IMR-90 (cell line): ENCODE measurements at regions not wholly inside any gene's neighbourhood (a gene's known extent, or its start where the extent isn't known, plus 50 kb on each side); places are given as distances from the start of the nearest gene placed in this dataset.

Experiments used
- ATAC-seq: fragments of 200-7000 bp; cut with Tn5 transposase; 2 replicates; pipeline ENCODE4 v1.9.1; 2020; ENCODE audit warnings: low read depth, mild to moderate bottlenecking, moderate library complexity
- BruUV-seq: library from RNA; stranded (reverse); fragments of 400-500 nt; replicated peaks from 2 replicates; lab custom pipeline; 2021; lab: Mats Ljungman, UMichigan
- CTCF ChIA-PET: fragments of 300-600 bp; formaldehyde crosslinking; extraction: SDS; loops from one replicate; lab custom pipeline; 2021; ENCODE audit warnings: antibody characterized with exemption; lab: Yijun Ruan, JAX
- POLR2A ChIA-PET: fragments of 300-600 bp; sonication (Branson Sonifier 250); formaldehyde crosslinking; loops from one replicate; lab custom pipeline; 2022; ENCODE audit warnings: antibody characterized with exemption; ENCODE audit not compliant: unreplicated experiment; lab: Charles Lee
- DNase-seq: peaks from one replicate; pipeline ENCODE4 v3.0.0; 2013
- H2AFZ ChIP-seq: replicated peaks from 2 replicates; pipeline ENCODE3; 2013; ENCODE audit warnings: low read length, mild to moderate bottlenecking; ENCODE audit not compliant: poor library complexity
- H2AK5ac ChIP-seq: 2 replicates; pipeline ENCODE4 v1.6.1; 2013; ENCODE audit warnings: low read depth, low read length, inconsistent platforms
- H2AK9ac ChIP-seq: replicated peaks from 2 replicates; pipeline ENCODE3; 2013; ENCODE audit warnings: mild to moderate bottlenecking, low read depth, low read length, moderate library complexity; ENCODE audit not compliant: poor library complexity
- H2BK120ac ChIP-seq: 2 replicates; pipeline ENCODE4 v1.6.1; 2013; ENCODE audit warnings: low read depth, low read length, inconsistent platforms
- H2BK15ac ChIP-seq: 3 replicates; pipeline ENCODE4 v1.6.1; 2013; ENCODE audit warnings: low read depth, low read length, inconsistent platforms
- H2BK20ac ChIP-seq: 2 replicates; pipeline ENCODE4 v1.6.1; 2013; ENCODE audit warnings: low read depth, mild to moderate bottlenecking, inconsistent platforms, low read length, moderate library complexity
- H2BK5ac ChIP-seq: 2 replicates; pipeline ENCODE4 v1.6.1; 2013; ENCODE audit warnings: mild to moderate bottlenecking, low read depth, low read length, inconsistent platforms; ENCODE audit not compliant: poor library complexity, severe bottlenecking
- H3K14ac ChIP-seq: replicated peaks from 2 replicates; pipeline ENCODE4 v1.6.1; 2013; ENCODE audit warnings: low read depth, low read length, inconsistent platforms
- H3K18ac ChIP-seq: 2 replicates; pipeline ENCODE4 v1.6.1; 2013; ENCODE audit warnings: low read depth, low read length, control low read depth
- H3K23ac ChIP-seq: 2 replicates; pipeline ENCODE4 v1.6.1; 2013; ENCODE audit warnings: low read depth, low read length, inconsistent platforms
- H3K27ac ChIP-seq: 2 replicates; pipeline ENCODE4 v1.5.1; 2013; ENCODE audit warnings: mild to moderate bottlenecking, control low read depth, low read length; ENCODE audit not compliant: insufficient read depth
- H3K27me3 ChIP-seq: 2 replicates; pipeline ENCODE4 v1.6.1; 2013; ENCODE audit warnings: low read length; ENCODE audit not compliant: control insufficient read depth, insufficient read depth
- H3K36me3 ChIP-seq: 2 replicates; pipeline ENCODE4 v1.6.1; 2013; ENCODE audit warnings: low read length, mixed read lengths; ENCODE audit not compliant: control insufficient read depth, insufficient read depth
- H3K4ac ChIP-seq: 2 replicates; pipeline ENCODE4 v1.6.1; 2013; ENCODE audit warnings: low read depth, low read length, inconsistent platforms
- H3K4me1 ChIP-seq: 2 replicates; pipeline ENCODE4 v1.6.1; 2013; ENCODE audit warnings: low read length, mixed read lengths; ENCODE audit not compliant: control insufficient read depth, insufficient read depth
- H3K4me2 ChIP-seq: 2 replicates; pipeline ENCODE4 v1.6.1; 2013; ENCODE audit warnings: low read depth, mild to moderate bottlenecking, control low read depth, low read length, moderate library complexity
- H3K4me3 ChIP-seq: 2 replicates; pipeline ENCODE4 v1.5.1; 2013; ENCODE audit warnings: low read depth, mild to moderate bottlenecking, control low read depth, low read length, moderate library complexity; ENCODE audit not compliant: insufficient read depth
- H3K56ac ChIP-seq: 2 replicates; pipeline ENCODE4 v1.6.1; 2013; ENCODE audit warnings: low read length, inconsistent platforms; ENCODE audit not compliant: insufficient read depth; ENCODE audit errors: extremely low read depth
- H3K79me1 ChIP-seq, 2 experiments: 2 replicates each; pipeline ENCODE4 v1.6.1; 2013; ENCODE audit warnings: low read length in 2 of 2, inconsistent platforms in 1 of 2, low read depth in 1 of 2
- H3K9ac ChIP-seq: 2 replicates; pipeline ENCODE4 v1.6.1; 2013; ENCODE audit warnings: low read depth, low read length, control low read depth
- H3K9me1 ChIP-seq: 2 replicates; pipeline ENCODE4 v1.6.1; 2013; ENCODE audit warnings: low read length, inconsistent platforms; ENCODE audit not compliant: insufficient read depth
- H3K9me3 ChIP-seq: 2 replicates; pipeline ENCODE4 v1.6.1; 2013; ENCODE audit warnings: low read length; ENCODE audit not compliant: control insufficient read depth, insufficient read depth
- H4K20me1 ChIP-seq: 2 replicates; pipeline ENCODE4 v1.6.1; 2013; ENCODE audit warnings: low read length, inconsistent platforms; ENCODE audit not compliant: insufficient read depth
- H4K5ac ChIP-seq: 2 replicates; pipeline ENCODE4 v1.6.1; 2013; ENCODE audit warnings: mild to moderate bottlenecking, low read depth, low read length, control low read depth
- H4K8ac ChIP-seq, 2 experiments: 2 replicates each; pipeline ENCODE4 v1.6.1; 2013; ENCODE audit warnings: low read depth in 2 of 2, low read length in 2 of 2, control low read depth in 1 of 2, inconsistent platforms in 1 of 2
- H4K91ac ChIP-seq: 2 replicates; pipeline ENCODE4 v1.6.1; 2013; ENCODE audit warnings: low read depth, low read length, inconsistent platforms; ENCODE audit not compliant: insufficient read depth
- CHD1 ChIP-seq: IDR thresholded peaks from 2 replicates; pipeline ENCODE4 v1.6.1; 2012; ENCODE audit warnings: low read depth, low read length, improper control_type of control experiment
- FOS ChIP-seq: fragments of 150-350 bp; IDR thresholded peaks from 2 replicates; pipeline ENCODE4 v1.6.1; 2016; ENCODE audit warnings: low read depth, low read length
- NFE2L2 ChIP-seq: fragments of 150-350 bp; IDR thresholded peaks from 2 replicates; pipeline ENCODE4 v1.6.1; 2016; ENCODE audit warnings: low read depth, mild to moderate bottlenecking, low read length
- RFX5 ChIP-seq: IDR thresholded peaks from 2 replicates; pipeline ENCODE4 v1.8.0; 2012; ENCODE audit warnings: low read depth, mild to moderate bottlenecking, low read length, moderate library complexity
- WGBS, 2 experiments: methylation state at CpG; one replicate each; pipeline versions ENCODE4 v1.1.5 to v1.1.7; 2013; ENCODE audit warnings: missing lambda C conversion rate in 2 of 2; ENCODE audit not compliant: insufficient read length in 1 of 2; ENCODE audit errors: extremely low coverage in 2 of 2; 5-methylcytosine and 5-hydroxymethylcytosine counted together
- dilution Hi-C: fragments of 300-500 bp; cut with HindIII; formaldehyde crosslinking; loops from one replicate; pipeline ENCODE4 v1.14.3; 2018; ENCODE audit warnings: low sequenced_read_pairs; ENCODE audit not compliant: unreplicated experiment
- in situ Hi-C: fragments of 300-500 bp; cut with MboI; formaldehyde crosslinking; loops from 3 replicates; pipeline ENCODE4 v1.14.3; 2019; ENCODE audit warnings: low sequenced_read_pairs, inconsistent platforms, mixed read lengths
- intact Hi-C: fragments of 100-400 bp; cut with micrococcal nuclease; formaldehyde crosslinking; loops from 2 replicates; pipeline ENCODE4 v1.10.0; 2022
- TF ChIP-seq, protein P1 (sequence below): fragments of 150-350 bp; IDR thresholded peaks from 2 replicates; pipeline ENCODE4 v1.6.1; 2017; ENCODE audit warnings: mild to moderate bottlenecking, antibody characterized with exemption, low read length, low read depth

DNA sequence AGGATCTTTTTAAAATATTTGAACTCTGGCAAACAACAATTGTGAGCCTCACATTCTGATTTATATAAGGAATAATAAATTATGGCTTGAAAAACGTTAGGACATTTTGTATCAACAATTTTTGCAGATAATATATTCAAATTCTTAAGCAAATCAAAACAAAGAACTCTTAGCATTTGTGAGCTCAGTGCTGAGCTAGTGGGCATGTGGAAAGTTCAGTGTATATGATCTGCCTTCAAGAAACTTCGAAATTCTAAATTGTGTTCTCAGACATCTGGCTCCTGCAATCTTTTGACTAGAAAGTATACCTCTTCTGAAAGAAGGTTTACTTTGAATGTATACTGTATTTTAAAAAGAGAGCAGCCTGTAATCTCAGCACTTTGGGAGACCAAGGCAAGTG is 122.3 kb upstream of the NEIL3 start:
- no peak overlapping the region for H3K4me3 ChIP-seq
- H4K8ac ChIP-seq = no peak overlapping the region
- BruUV-seq = no TSS peak
- H3K9me3 ChIP-seq = no peaks in the 10 kb centered on the region
- peak; percentile 52 for ATAC-seq
- no peak overlapping the region for H2AK5ac ChIP-seq
- no peak overlapping the region for H3K4me2 ChIP-seq
- in situ Hi-C loops = no loop called here
- H2AFZ ChIP-seq = no peak overlapping the region
- POLR2A ChIA-PET = no interaction called here
- no peak overlapping the region for H2AK9ac ChIP-seq
- TF ChIP-seq NFE2L2 (no peak), CHD1 (no peak), FOS (no peak), RFX5 (no peak)
- TF ChIP-seq, protein P1, sequence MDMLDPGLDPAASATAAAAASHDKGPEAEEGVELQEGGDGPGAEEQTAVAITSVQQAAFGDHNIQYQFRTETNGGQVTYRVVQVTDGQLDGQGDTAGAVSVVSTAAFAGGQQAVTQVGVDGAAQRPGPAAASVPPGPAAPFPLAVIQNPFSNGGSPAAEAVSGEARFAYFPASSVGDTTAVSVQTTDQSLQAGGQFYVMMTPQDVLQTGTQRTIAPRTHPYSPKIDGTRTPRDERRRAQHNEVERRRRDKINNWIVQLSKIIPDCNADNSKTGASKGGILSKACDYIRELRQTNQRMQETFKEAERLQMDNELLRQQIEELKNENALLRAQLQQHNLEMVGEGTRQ = no peak
- no peak overlapping the region for H4K91ac ChIP-seq
- no peaks in the 10 kb centered on the region for H3K27me3 ChIP-seq
- DNase-seq = peak; percentile 53
- WGBS, 2 experiments = no CpG with 5 or more reads among the region's 2 CpGs
- H2BK20ac ChIP-seq = no peak overlapping the region; the same call in 1 of the 2 replicates
- no peak overlapping the region for H3K14ac ChIP-seq
- CTCF ChIA-PET = no interaction called here
- peak overlapping the region; percentile 88; the same call in 1 of the 2 replicates for H3K27ac ChIP-seq
- H3K9me1 ChIP-seq = peaks cover 8% of the 10 kb centered on the region; the same call in 1 of the 2 replicates
- no peaks in the 10 kb centered on the region for H3K79me1 ChIP-seq
- dilution Hi-C loops = no loop called here
- H3K36me3 ChIP-seq = no peaks in the 10 kb centered on the region
- H2BK15ac ChIP-seq = no peak overlapping the region
- H3K18ac ChIP-seq = peak overlapping the region; percentile 7; the same call in 1 of the 2 replicates
- no peak overlapping the region for H3K9ac ChIP-seq
- H2BK5ac ChIP-seq = peak overlapping the region; percentile 48
- H3K4ac ChIP-seq = no peak overlapping the region
- no peak overlapping the region for H3K23ac ChIP-seq
- H3K56ac ChIP-seq = no peak overlapping the region
- H4K5ac ChIP-seq = no peak overlapping the region
- peaks cover 11% of the 10 kb centered on the region for H3K4me1 ChIP-seq
- H2BK120ac ChIP-seq = 0 out of 2 replicates have a peak overlapping the region, but pooled peaks have one; percentile 44
- no peaks in the 10 kb centered on the region for H4K20me1 ChIP-seq
- intact Hi-C loops = loop anchor here (10.0 kb wide), 1 partner anchor 393 kb away; the partner anchor contains the start of gene VEGFC
